Suppressor macrophage (primary cell): ENCODE measurements at regions not wholly inside any gene's neighbourhood (a gene's known extent, or its start where the extent isn't known, plus 50 kb on each side); places are given as distances from the start of the nearest gene placed in this dataset.
"Not testable (repeated sequence)": the region's sequence is repeated elsewhere in the genome, so short reads cannot be mapped to it uniquely, and the experiment has no call there.

Experiments
- DNase-seq, 4 experiments: peaks; one replicate each; pipeline ENCODE4 v3.0.0-alpha.2; 2020 to 2022

DNA sequence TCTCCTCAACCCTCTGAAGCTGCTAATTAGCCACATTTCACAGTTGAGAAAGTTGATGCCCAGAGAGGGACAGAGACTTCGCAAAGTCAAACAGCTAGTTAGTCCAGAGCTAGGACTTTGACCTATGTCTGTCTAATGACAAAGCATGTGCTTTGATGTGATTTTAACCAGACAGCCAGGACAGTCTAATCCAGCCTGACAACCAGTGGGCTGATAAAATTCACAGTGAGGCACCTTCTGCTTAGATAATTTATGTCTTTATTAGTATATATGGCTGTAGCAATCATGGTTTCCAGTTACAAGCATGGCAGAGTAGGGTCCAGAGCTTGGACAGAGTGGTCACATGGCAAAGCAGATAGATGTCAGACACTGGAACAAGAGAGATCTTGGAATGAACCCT, 133.6 kb upstream of the C1QTNF7 start:
- no peak for DNase-seq

DNA sequence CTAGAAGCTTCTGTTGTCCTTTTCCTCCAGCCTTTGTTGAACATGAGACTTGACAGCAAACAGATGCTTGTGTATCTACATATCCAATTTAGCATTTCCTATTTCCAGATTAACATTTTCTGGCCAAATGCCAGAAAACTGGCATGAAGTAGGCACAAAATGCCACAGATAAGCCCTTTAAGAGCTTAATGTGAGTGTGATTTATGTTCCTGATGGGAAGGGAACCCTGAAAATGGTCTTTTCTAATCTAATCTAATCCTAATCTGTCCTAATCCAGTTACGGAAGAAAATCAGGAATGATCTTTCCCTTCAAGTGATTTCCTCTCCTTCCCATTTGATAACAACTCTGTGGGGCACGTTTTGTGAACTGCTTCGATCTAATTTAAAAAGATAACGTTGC, 133.0 kb upstream of the C1QTNF7 start:
- DNase-seq, result no peak

DNA sequence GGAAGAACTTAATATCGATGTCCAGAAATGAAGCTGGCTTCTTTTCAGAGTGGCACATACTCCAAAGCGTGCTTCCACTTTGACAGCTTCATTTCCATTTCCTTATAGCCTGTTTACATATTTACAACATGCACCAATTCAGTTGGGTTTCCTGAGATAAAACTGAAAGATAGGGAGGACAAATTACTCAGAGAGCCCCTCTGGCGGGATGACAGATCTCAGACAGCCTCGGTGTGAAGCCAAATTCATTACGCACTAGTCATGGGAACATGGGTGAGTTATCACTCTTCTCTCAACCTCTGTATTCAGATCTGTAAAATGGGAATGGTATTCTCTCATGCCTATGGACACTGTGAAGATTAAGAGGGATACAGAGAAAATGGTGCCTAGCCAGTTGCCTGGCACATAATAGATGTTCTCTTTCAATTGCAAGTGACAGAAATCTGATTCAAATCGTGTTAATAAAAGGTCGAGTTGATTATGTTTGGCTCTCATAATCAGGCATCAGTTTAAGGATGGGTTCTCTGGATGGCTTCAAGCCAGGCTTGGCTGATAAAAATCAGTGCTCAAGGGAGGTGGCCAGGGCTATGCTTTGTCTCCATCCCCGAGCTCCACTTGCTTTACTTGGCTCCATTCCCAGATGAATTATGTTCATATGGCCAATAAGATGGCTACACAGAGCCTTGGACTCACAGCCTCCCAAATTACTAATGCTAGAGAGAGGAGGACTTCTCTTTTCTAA, 132.2 kb upstream of the C1QTNF7 start:
- peak in 2 of 4 experiments; percentile 7 to 11 for DNase-seq

DNA sequence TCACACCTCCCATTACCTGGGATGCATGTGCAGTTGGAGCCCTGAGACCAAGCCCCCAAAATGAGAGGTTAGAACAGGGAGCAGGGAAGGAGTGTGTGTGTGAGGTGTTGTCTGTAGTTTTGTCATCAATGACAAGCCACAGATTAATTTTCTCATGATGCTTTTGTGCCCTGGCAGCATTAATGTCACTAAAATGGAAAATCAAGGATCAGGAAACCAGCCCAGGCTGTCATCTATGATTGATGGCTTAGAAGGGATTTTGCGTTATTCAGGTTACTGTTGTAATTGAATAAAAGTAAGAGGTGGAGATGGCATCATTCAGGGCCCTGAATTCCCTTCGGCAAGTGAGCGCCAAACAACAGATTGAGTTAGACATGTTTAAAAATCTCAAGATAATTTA, 130.5 kb upstream of the C1QTNF7 start:
- no peak for DNase-seq

DNA sequence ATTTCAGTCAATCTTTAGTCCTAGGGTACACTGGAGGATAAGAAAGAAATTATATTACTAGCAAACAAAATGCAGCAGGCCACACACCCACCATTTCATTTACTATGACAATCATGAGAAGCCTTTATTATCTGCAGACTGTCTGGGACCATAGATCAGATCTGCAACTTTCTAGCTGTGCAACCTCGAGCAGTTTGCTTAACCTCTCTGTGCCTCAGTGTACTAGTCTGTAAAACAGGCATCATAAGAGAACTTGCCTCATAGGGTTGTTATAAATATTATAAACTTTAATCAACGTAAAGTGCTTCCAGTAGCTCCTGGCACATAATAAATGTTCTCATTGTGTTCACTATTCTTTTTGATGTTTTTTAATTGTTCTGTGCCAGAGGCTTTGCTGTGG, 128.2 kb upstream of the C1QTNF7 start:
- no peak for DNase-seq

DNA sequence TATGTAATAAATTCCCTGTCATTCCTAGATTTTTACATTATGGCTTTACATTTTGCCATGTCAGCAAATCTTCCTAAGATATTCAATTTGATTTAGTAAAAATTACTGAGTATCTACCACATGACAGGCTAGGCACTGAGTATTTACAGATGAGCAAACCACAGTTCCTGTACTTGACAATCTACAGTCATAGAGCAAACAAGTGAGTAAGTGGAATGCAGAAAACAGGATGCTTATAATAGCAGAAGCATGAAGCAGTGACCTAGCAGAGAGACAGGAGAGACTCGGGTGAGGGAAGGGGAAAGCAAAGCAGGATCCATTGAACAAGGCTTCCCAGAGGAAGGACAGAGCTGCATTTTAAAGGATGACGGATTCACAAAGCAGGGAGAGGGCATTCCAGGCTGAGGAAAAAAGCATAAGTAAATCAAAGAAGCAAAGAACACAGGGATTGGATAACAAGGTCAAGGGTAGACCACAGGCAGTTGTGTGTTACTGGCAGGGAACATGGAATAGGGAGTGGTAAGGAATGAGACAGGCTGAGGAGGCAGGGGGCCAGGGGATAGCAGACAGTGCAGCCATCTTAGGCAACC, 124.7 kb upstream of the C1QTNF7 start:
- peak in 2 of 4 experiments; percentile 3 to 8 for DNase-seq

DNA sequence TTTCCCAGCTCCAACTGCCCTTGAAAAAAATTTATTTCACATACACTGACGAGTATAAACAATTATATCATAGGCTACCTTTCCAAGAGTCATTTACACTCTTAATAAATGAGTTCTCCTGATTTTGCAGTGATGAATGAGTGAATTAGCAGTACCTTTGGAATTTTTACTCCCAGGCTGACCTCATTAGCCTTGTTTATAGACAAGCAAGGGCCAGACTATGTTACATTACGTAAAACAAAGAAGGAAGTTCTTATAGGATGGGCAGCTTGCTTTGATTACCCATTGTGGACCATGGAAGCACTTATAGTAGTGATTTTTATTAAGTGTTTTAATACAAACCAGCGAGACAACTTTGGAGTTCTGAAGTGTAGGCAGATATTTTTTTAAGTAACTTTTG, 112.9 kb upstream of the C1QTNF7 start:
- DNase-seq, result no peak

DNA sequence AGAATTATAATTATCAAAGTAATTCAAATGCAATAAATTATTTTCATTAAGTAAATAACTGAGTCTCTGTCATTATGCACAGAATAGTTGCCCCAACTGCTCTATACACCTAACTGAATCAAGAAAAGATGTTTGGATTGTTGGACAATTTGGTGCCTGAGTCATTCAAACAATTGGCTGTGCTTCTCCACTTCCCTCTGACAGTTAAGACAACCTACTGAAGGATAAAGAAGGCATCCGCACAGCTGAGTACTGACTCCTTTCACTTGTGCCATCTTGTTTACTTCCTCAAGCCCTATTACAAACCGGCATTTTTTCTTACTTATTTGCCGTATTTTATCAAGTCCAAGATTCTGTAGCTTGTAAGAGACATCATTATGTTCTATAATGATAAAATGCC, 110.6 kb upstream of the C1QTNF7 start:
- no peak for DNase-seq

DNA sequence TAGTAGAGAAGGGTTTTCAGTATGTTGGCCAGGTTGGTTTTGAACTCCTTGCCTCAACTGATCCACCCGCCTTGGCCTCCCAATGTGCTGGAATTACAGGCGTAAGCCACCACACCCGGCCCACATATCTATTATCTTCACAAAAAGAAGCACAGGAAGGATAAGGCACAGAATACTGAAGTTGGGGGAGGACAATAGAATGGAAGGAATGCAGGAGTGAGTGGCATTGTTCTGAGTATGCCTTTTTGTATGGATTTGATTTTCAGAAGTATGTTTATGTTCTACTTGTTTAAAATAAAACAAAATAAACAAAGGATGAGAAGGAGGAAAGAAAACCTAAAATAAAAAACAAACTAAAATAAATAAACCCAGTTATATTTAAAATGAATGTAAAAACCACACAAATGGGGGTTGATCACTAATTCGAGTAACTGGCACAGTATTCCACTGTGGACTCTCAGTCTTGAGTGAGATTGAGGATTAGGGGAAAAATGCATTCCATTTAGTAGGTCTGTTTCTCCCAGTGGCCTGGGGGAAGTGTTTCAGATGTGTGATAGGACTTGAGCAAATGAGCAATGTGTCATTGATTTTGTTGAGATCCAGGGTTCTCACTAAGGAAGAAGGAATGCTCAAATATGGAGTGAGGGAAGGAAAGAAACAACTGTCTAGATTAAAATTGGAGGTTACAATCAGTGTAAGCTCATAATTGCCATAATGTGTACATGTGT, 109.0 kb upstream of the C1QTNF7 start:
- no peak for DNase-seq

DNA sequence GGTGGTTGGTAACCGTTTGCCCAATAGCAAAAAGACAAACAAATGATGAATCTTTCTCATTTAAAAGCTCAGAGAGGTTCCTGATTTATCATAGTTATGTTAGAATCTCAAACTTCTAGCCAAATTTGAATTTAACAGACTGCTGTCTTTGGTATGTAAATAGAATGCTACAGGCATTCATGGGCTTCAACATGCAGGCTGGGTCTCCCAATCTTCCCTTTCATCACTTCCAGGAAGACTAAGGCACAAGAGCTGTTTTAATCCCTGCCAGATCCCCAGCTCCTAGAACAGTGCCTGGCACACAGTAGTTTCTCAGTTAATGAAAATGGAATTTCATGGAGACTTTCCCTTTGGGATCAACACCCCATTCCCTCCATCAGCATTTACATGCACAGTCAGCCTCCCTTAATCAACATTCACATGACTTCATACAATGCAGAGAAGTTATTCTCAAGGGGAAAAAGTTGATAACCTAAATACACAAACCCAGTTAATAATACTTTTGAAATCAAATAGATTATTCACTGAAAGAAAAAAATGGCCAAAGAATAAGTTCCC, 107.6 kb upstream of the C1QTNF7 start:
- no peak for DNase-seq

DNA sequence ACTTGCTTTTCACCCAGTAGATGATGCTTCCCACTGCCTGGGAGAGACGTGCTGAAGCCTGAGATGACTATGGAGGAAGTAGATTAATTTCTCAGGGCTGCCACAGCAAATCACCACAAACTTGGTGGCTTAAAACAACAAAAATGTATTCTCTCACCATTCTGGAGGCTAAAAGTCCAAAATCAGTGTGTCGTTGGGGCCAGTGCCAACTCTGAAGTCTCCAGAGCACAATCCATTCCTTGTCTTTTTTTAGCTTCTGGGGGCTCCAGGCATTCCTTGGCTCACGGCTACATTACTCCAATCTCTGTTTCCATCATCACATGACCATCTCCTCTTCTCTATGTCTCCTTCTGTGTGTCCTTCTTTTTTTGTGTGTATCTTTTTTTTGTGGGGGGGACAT, 105.8 kb upstream of the C1QTNF7 start:
- no peak for DNase-seq

DNA sequence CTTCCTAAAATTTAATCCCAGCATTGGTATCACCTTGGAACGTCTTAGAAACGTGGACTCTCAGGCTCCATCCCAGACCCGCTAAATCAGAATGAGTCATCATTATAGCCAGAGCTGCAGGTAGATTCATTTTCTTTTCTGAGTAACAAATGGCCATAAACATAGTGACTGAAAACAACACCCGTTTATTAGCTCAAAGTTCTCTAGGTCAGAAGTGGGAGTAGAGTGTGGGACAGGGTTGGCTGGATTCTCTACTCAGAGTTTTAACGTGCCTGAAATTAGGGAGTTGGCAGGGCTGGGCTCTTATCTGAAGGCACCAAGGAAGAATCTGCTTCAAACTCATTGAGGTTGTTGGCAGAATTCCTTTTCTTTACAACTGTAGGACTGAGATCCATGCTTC, 101.8 kb upstream of the C1QTNF7 start:
- no peak for DNase-seq

DNA sequence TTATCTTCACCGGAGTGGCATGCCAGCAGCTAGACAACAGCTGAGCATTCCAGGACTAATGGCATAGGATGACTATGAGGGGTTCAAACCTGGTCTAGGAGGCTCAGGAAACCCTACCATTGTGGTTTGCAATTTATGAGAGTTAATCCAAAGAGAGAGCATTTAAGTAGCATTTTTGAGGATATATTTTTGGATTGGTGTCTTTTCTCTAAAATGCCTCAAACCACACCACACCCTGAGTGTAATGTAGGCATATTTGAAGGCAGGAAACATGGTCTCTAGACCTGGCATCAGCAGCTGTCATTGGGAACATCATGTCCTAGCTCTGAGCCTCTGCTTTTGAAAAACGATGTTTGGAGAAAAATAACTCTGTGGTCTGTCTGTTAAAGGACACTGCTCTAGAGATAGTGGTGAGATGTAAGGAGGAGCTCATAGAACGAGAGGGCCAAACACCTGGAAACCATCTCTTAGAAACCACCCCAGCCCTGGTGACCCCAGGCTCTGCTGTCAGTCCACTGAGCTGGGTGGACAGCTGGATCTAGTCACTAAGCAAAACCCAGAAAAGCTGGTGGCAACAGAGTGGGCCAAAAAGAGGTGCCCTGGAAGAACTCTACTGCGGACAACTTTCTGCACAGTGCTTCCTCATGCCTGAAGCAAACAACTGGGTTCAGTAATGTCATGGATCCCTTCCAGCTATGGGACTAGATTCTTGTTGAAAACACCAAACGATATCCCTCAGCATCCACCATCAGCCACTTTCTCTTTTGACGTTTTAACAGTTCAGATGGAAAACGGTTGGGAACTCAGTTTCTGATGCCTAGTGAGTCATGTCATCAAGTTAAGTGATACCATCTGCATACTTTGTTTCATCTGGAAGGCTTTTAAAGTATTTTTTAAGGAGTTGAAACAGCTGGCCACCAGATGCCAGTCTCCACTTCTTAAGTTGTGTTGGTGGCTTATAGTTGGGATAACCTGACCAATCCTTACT, 100.2 kb upstream of the C1QTNF7 start:
- no peak for DNase-seq

DNA sequence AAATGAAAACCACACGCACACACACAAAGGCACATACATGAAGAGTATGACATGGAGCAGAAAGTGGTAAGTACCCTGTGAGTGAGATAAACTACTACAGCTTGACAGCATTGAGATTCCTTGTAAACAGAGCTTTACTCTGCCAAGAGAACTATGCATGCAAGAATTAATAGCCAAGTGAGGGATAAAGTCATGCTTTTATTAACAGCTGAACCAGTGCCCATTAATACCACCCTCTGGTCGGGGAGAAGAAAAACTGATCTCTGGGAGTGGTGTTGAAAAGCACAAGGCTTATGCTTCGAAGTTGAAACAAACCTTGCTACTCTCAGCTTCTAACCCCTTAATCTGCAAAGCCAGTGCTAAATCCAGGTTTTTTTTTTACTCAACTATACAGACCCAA, 95.9 kb upstream of the C1QTNF7 start:
- DNase-seq, result no peak

DNA sequence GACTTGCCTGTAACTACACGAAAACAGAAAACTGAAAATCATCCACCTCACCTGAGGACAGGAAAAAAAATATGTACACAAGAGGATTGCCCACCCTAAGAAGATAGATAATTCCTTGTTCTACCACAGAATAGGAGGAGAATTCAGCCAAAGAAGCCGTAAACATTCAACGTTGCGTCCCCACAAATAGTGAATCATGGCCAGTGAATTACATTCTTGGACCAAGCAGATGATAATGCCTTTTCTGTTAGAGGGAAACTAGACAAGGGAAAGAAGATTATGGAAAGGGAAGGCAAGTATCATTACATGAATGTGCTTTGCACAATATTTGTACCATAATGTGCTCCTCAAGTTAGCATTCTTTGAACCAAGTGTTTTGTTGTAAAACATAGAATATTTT, 95.5 kb upstream of the C1QTNF7 start:
- no peak for DNase-seq

DNA sequence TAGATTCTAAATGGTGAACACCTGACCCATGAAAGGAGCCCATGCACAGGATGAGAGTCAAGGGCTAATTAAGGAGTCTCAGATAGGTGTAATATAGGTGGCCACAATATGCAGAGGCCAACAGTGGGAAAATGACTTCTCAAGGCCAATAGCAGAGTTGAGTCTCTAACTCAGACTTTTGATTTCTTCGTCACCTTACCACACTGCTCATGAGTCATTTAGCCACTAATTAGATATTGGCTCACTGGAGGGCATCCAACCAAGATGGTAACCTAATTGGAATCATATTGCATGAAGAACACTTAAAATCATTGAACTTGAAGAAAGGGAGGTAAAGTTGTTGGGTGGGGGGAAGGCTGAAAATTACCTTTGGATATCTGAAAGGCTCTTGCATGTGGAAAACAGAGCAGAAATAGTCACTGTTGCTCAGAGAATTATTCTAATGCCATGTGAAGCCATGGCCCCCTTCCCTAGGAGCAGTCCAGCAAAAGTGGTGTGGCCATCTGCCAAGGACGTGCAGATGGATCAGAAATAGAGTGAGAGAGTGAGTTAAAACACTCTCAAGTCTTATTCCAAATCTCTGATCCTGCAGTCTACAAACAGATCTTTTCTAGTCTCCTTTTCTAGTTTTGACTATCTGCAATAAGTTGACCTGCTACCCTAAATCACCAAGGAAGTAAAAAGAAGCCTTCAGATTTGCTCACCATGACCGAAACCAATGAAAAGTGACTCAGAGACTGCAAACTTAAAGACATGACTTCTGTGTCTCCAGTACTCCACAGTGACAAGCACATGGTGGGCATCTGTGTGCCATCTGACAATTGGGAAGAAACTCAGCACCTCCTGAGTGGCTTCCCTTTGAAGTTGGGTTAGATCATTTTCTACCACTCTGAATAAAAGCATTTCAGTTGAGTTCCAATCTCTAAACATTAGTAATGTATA, 93.9 kb upstream of the C1QTNF7 start:
- peak in 1 of 4 experiments; percentile 17 for DNase-seq

DNA sequence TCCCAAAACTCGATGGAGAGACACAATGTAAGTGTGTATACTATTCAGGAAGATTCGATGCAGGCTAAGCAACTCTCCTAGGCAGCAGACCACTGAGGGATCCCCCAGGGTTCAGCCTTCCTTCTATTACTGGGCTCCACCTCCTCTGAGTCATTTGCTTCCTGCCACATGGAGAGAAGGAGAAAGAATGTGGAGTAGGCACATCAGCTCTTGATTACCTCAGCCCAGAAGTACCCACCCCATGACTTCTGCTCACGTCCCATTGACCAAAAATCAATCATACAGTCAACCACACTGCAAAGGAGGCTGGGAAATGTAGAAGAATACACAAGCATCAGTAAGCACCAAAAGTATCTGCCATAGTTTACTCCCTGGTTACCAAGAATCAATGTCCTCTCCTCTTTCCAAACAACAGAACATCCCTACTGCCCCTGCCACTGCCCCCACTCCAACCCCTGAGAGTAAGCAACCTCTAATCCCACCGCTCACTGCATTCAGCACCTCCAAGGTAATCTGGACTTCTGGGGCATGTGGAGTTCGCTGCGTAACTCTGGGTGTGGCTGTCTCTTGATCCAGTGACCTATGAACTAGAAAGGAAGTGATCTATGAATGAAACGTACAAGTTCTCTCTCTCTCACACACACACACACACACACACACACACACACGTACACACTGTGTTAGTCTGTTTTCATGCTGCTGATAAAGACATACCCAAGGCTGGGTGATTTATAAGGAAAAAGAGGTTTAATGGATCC, 91.2 kb upstream of the C1QTNF7 start:
- peak in 3 of 4 experiments; percentile 6 to 17 (median 13) for DNase-seq

DNA sequence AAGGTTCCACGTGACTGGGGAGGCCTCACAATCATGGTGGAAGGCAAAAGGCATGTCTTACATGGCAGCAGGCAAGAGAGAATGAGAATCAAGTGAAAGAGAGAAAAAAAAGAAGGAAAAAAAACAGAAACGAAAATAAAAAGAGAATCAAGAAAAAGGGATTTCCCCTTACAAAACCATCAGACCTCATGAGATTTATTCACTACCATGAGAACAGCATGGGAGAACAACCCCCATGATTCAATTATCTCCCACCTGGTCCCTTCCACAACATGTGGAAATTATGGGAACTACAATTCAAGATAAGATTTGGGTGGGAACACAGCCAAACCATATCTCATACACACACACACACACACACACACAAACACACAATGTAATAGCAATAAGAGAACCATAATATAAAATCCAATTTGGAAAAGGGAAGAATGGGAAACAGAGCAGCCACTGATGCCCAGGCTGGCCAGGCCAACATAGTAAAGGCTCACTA, 90.6 kb upstream of the C1QTNF7 start:
- not testable (repeated sequence) for DNase-seq

DNA sequence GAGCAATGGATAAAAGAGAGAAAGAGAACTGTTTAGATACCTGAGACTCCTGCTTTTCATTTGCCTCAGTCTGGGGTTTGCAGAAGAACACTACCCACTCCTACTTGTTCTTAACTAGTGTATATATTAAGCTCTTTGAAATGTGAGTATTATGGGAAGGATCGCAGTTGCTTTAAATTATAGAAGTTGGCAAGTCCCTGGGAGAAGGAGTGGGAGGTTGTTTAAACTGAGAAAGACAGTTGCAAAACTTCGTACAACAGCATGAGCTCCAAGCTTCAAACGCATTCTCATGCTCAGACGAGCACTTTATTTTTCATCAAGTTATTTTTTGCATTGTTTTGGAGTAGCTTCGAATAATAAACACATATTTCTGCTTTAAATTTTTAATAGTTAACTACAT, 88.1 kb upstream of the C1QTNF7 start:
- peak in 3 of 4 experiments; percentile 16 to 29 (median 17) for DNase-seq

DNA sequence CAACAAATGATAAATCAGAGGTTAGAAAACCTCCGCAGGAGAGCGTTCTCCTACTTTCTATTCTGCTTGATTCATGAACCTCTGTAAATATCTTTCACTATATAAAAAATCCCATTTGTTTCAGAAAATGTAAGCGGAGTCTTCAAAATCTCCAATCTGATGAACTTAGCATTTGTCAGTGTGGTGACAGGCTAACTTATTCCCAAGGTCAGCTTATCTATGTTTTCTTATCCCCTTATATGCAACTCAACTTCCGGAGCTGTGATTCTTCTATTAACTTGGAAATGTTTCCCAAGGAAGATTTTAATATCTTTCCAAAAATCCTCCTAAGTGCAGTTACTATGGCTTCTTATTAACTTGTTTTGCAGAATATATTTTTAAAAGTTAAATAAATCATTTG, 87.5 kb upstream of the C1QTNF7 start:
- DNase-seq, result no peak
